HFFc6 (cell line): ENCODE measurements at regions not wholly inside any gene's neighbourhood (a gene's known extent, or its start where the extent isn't known, plus 50 kb on each side); places are given as distances from the start of the nearest gene placed in this dataset.

ENCODE experiments used
- DNase-seq: peaks from one replicate; pipeline ENCODE4 v3.0.0-alpha.2; 2018
- H3K27ac Mint-ChIP-seq: 2 replicates; pipeline ENCODE4 v1.8.0; 2020; ENCODE audit warnings: mild to moderate bottlenecking, mixed read lengths
- H3K27me3 Mint-ChIP-seq: 2 replicates; pipeline ENCODE4 v1.8.0; 2021; ENCODE audit warnings: mild to moderate bottlenecking, moderate library complexity, mixed read lengths; ENCODE audit not compliant: insufficient read depth
- H3K36me3 Mint-ChIP-seq: 2 replicates; pipeline ENCODE4 v1.8.0; 2021; ENCODE audit warnings: low read depth, mixed read lengths
- H3K4me1 Mint-ChIP-seq: 2 replicates; pipeline ENCODE4 v1.8.0; 2020; ENCODE audit warnings: low read depth, mixed read lengths
- H3K4me3 Mint-ChIP-seq: 2 replicates; pipeline ENCODE4 v1.8.0; 2020; ENCODE audit warnings: mild to moderate bottlenecking, moderate library complexity, mixed read lengths
- H3K9me3 Mint-ChIP-seq: 2 replicates; pipeline ENCODE4 v1.8.0; 2020; ENCODE audit warnings: mild to moderate bottlenecking, mixed read lengths
- CTCF ChIP-seq: fragments of 200-600 bp; sonication (generic); IDR thresholded peaks from 2 replicates; pipeline ENCODE4 v1.5.0; 2021; ENCODE audit warnings: antibody characterized with exemption, mild to moderate bottlenecking

GRCh38 chr1:98260839-98261238 is 340.0 kb upstream of the DPYD start:
- H3K27me3 Mint-ChIP-seq, result no peaks in the 10 kb centered on the region
- DNase-seq, result no peak
- H3K9me3 Mint-ChIP-seq, result no peaks in the 10 kb centered on the region
- peaks cover 6% of the 10 kb centered on the region for H3K36me3 Mint-ChIP-seq
- peak; percentile 39 for TF ChIP-seq CTCF
- H3K4me3 Mint-ChIP-seq, result no peak overlapping the region
- no peak overlapping the region for H3K27ac Mint-ChIP-seq
- peaks cover 38% of the 10 kb centered on the region for H3K4me1 Mint-ChIP-seq

GRCh38 chr1:98260412-98260811 is 339.6 kb upstream of the DPYD start:
- Mint-ChIP-seq H3K27ac (no peak overlapping the region), H3K9me3 (no peaks in the 10 kb centered on the region), H3K36me3 (peaks cover 6% of the 10 kb centered on the region), H3K4me1 (peaks cover 38% of the 10 kb centered on the region), H3K27me3 (no peaks in the 10 kb centered on the region), H3K4me3 (no peak overlapping the region)
- TF ChIP-seq CTCF, result no peak
- DNase-seq, result no peak

- H3K4me1 Mint-ChIP-seq, result peaks cover 21% of the 10 kb centered on the region
- H3K9me3 Mint-ChIP-seq, result no peaks in the 10 kb centered on the region
- no peak for DNase-seq
- H3K4me3 Mint-ChIP-seq, result no peak overlapping the region
- H3K27ac Mint-ChIP-seq, result no peak overlapping the region
- no peak for TF ChIP-seq CTCF
- peaks cover 6% of the 10 kb centered on the region for H3K36me3 Mint-ChIP-seq
- no peaks in the 10 kb centered on the region for H3K27me3 Mint-ChIP-seq
These were observed 335.9 kb upstream of the DPYD start for GRCh38 chr1:98256700-98257099.

- Mint-ChIP-seq H3K27ac (no peak overlapping the region), H3K27me3 (no peaks in the 10 kb centered on the region), H3K9me3 (peaks cover 11% of the 10 kb centered on the region), H3K36me3 (peaks cover 22% of the 10 kb centered on the region), H3K4me1 (0 out of 2 replicates have a peak, but pooled peaks cover 4% of the 10 kb centered on the region), H3K4me3 (no peak overlapping the region)
- DNase-seq, result no peak
- TF ChIP-seq CTCF, result no peak
These were observed 332.3 kb upstream of the DPYD start for GRCh38 chr1:98253145-98253544.

GRCh38 chr1:98251497-98251896 is 330.7 kb upstream of the DPYD start:
- Mint-ChIP-seq H3K27me3 (no peaks in the 10 kb centered on the region), H3K36me3 (peaks cover 21% of the 10 kb centered on the region), H3K27ac (no peak overlapping the region), H3K4me3 (no peak overlapping the region), H3K4me1 (peaks cover 13% of the 10 kb centered on the region; the same call in 1 of the 2 replicates), H3K9me3 (peaks cover 11% of the 10 kb centered on the region)
- peak; percentile 38 for TF ChIP-seq CTCF
- DNase-seq, result no peak

GRCh38 chr1:98232678-98233077 is 311.8 kb upstream of the DPYD start:
- no peak overlapping the region for H3K4me3 Mint-ChIP-seq
- peaks cover 44% of the 10 kb centered on the region for H3K9me3 Mint-ChIP-seq
- no peak for TF ChIP-seq CTCF
- DNase-seq, result no peak
- peaks cover 52% of the 10 kb centered on the region for H3K36me3 Mint-ChIP-seq
- no peaks in the 10 kb centered on the region; the same call in none of the 2 replicates for H3K27me3 Mint-ChIP-seq
- no peaks in the 10 kb centered on the region for H3K4me1 Mint-ChIP-seq
- H3K27ac Mint-ChIP-seq, result no peak overlapping the region
